Sciatic nerve (tissue), 2 donors: ENCODE measurements at regions not wholly inside any gene's neighbourhood (a gene's known extent, or its start where the extent isn't known, plus 50 kb on each side); places are given as distances from the start of the nearest gene placed in this dataset.

Source experiments
- ATAC-seq: fragments of 200-7000 bp; cut with Tn5 transposase; one replicate; pipeline ENCODE4 v1.9.1; 2020; ENCODE audit warnings: mild to moderate bottlenecking, moderate library complexity
- DNase-seq: peaks from one replicate; pipeline ENCODE4 v3.0.0-alpha.2; 2020; ENCODE audit warnings: low spot score
- intact Hi-C: fragments of 100-400 bp; cut with DNase I; formaldehyde crosslinking; loops from one replicate; pipeline ENCODE4 v1.14.2; 2022
- donor health status: DM: no; HTN: no; CAD: no.
- donor health status: DM: no; HTN: no; CAD: no.

DNA sequence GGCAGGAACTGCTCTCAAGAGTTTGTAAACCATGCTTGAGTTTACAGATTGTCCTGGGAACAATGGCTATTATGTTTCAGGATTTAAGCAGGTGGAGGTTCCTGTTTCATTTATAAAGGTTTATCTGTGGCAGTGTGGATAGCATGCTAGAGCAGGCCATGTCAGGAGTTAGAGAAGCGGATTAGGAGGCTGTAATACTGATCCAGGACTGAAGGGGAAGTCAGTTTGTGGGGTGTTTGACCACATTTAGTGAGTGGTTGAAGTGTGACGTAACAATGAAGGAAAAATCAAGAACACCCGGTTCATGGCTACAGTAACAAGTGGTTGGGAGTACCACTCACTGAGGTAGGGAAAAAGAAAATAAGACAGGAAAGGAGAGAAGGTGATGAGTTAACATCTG is 299.0 kb downstream of the TLR4 start:
- ATAC-seq (no peak), DNase-seq (no peak)
- intact Hi-C loops = no loop called here

DNA sequence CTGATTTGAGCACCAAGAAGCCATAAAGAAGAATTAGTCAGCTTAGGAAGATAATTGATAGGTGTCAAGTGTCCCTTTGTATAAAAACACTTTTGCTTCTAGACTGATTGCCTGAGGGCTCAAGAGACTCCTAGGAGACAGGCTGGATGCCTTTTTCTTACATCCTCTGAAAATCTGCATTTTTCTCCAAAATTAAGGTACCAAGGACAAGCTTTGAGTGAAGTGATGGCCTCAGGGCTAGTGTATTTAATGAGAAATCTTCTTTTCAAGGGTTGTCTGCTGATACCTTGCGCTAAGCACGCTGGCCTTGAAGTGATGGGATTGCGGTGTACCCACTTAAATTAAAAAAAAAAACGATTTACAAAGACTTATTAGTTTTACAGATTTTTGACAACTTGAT is 304.0 kb downstream of the TLR4 start:
- intact Hi-C loops = no loop called here
- DNase-seq (no peak), ATAC-seq (no peak)

DNA sequence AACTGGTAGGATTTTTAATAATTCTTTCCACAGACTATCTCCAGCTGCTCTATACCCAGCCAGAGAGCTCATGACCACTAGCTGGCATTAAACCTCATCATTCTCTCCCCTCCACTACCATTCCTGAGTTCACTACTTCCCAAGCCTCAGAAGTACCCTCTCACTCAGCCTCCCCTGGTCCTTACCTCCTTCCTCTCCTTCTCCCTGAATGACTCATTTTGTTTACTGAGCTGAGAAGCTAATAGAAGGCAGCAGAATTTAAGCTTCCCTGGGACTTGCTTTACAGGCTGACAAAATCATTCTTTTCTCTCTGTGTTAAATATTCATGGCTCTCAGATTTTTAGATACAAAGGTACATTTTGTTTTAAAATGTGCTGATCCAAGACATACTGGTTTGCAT is 305.4 kb downstream of the TLR4 start:
- ATAC-seq (no peak), DNase-seq (no peak)
- intact Hi-C loops = no loop called here

DNA sequence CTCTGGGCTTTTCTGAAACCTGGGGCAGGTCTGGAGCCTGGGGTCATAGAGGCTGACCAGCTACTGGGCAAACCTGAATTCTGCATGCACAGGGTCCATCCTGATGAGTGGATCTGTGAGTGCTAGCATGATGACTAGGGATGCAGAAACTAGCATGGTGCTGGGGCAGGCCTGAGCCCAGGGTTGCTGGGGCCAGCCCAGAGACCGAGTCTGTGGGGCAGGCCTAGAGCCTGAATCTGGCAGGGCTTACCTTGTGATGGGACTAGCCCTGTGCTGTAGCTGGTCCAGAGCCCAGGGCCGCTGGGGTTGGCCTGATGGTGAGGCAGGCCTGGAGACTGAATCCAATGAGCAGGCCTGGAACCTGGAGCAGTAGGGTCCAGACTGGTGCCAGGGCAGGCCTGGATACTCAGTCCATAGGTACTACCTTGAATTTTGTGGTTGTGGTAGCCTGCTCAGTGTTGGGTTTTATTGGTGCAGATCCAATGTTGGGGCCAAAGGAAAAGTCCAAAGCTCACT is 313.5 kb downstream of the TLR4 start:
- no peak for ATAC-seq
- intact Hi-C loops = no loop called here
- DNase-seq = no peak

DNA sequence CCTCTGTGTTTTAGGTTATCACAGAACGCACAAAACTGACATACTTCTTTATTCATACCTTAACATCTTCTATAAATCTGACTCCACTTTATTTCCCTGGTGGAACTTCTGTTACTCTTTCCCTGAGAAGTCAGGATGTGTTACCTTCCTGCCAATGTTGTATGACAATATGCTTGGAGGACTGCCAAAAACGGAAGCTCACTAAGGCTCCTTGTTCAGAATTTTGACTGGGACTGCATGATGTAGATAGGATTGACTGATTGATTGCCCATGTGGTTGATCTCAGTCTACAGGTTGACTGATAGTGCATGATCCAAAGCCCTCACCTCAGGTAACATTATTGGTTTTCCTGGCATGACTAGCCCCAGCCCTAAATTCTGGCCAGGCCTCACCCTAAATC is 319.4 kb downstream of the TLR4 start:
- ATAC-seq = no peak
- DNase-seq = no peak
- intact Hi-C loops = no loop called here

DNA sequence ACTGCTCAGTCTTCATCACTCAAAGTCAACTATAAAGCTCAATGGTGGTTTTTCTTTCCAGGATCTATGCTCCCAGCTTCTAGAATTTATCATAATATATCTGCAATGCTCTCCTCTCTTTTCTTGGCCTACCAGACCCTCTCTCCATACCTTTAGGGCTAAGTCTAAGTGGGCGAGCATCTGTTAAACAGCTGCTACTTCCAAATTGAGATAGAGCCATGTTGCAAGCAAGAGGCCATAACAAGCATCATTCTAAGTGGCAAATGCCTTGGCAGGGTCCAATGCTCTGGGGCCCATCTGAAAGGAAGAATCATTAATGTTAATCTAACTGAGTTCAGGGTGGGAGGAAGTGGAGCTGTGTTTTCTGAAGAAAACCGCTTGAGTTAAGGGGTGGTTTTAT is 324.0 kb downstream of the TLR4 start:
- intact Hi-C loops = no loop called here
- DNase-seq (no peak), ATAC-seq (no peak)

DNA sequence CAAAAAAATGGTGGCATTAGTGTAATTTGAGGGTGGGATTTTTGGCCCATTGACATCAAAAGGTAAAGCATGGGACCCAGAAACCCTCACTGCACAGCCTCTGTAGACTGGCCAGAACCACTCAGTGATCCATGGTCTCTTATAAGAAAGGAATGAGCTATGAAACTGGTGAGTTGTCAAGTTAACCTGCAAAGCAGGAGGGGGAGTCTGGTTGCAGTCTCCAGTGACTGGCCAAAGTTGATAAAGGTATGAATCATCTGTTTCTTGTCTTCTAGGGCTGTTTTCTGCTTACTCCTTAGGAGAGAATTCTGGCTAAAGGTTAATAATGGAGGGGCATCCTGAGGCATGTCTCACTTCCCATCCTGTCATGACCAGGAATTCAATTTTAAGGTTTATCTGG is 325.2 kb downstream of the TLR4 start:
- ATAC-seq = no peak
- intact Hi-C loops = no loop called here
- no peak for DNase-seq

DNA sequence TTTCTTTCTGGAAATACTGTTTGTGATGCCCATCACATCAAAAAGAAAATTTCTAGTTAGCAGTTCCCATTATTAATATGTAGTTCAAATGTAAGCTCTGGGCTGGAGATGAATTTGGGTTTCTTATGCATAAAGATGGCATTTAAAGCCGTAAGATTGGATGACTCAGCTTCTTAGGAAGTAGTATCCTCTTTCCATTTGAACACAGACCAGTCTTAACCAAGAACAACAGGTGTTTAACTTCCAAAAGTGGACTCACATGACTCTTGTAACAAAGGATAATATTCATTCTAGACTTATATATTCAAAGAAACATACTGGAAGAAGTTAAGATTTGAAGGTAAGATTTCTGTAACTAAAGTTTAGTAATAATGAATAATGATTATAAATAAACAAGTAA is 330.5 kb downstream of the TLR4 start:
- intact Hi-C loops = no loop called here
- ATAC-seq (no peak), DNase-seq (no peak)

DNA sequence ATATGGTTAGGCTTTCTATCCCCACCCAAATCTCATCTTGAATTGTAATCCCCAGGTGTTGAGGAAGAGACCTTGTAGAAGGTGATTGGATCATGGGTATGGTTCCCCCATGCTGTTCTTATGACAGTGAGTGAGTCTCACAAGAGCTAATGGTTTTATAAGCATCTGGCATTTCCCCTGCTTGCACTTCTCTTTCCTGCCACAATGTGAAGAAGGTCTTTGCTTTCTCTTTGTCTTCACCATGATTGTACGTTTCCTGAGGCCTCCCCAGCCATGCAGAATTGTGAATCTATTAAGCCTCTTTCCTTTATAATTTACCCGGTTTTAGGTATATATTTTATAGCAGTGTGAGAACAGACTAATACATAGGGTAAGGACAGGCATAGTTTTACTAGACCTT is 334.5 kb downstream of the TLR4 start:
- ATAC-seq (no peak), DNase-seq (no peak)
- intact Hi-C loops = no loop called here

DNA sequence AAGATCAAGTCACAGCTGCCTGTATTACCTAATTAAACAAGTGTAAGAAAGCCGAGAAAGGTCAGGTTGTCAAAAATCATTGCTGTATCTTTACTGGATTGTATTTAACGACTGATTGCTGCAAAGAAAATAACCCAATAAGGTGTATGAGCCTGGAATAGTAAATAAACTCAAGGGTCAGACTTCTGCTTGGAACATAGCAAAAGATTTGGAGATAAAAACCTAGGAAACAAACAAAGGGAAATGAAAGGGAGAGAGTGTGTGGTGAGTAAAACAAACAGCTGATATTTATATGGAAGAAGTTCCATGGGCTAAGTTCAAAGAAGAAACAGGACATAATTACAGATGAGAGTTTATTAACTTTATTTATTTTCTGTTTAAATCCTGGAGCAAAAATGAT is 354.0 kb downstream of the TLR4 start:
- no peak for ATAC-seq

DNA sequence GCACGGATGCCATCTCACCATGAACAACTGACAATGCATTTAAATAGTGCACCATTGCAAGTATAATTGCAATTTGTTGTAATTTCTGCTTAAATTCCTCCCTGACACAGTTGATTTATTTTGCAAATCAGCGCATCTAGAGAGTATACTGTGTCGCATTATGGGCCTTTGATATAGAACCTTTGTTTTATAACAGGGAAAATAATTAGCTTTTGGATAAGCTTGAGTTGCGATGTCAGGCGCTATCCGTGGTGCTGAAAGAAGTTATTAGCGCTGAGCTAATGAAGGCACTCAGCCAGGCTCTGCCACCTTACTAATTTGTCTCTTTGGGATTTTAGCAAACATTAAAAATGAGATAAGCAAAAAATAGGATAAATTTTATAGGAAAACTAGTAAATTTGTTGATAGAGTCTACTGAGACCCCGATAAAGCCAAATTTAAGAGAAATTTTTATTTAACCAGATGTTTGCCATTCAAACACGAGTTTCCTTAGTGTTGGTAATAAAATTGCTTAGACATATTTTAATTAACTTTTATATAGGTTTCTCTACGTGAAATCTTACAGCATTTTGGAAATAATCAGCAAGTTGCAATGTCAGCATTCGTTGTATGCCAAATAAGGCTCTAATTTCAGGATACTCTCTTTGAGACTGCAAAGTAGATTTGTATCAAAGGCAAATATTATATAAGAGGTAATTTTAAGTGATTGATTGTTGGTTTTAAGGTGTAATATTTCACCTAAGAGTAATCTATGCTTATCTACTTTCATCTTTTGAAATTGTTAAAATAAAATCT is 355.5 kb downstream of the TLR4 start:
- DNase-seq = no peak
- ATAC-seq = no peak
- intact Hi-C loops = no loop called here

More for the DNA sequence above, 354.0 kb downstream of the TLR4 start:
- no peak for DNase-seq
- intact Hi-C loops = no loop called here

DNA sequence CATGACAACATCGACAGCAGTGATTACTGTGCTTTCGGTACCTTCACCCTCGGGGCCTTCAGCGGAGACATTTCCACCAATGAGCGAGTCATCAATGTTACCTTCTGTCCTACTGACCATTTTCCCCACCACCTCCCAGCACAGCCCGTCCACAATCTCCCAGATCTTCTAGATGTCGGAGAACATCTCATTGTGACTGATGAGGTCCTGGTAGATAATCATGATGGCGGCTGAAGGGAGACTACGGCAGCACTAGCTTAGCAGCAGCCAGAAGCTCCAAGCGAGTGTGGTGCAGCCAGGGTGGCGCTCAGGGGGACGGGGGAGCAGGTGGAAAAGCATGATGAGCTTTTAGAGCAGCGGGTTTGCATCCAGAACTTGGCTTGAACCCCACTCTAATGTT is 379.0 kb downstream of the TLR4 start:
- intact Hi-C loops = no loop called here
- no peak for DNase-seq
- no peak for ATAC-seq

DNA sequence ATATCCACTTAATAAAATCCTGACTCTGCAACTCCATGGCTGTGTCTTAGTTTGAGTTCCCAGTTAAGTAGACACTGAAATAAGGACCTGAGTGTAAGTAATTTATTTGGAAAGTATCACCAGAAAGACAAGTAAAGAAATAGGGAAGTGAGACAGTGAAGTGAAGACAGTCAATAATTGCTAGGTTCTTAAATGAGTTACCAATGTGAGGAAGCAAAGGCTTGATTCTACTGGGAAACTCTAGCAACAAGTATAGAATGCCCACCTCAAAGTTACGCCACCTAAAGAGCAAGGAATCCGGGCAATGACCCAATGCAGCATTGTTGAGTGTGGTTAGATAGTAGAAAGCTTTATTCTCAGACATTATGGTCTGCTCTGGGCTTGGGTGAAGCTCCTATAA is 383.9 kb downstream of the TLR4 start:
- DNase-seq (no peak), ATAC-seq (no peak)
- intact Hi-C loops = no loop called here

DNA sequence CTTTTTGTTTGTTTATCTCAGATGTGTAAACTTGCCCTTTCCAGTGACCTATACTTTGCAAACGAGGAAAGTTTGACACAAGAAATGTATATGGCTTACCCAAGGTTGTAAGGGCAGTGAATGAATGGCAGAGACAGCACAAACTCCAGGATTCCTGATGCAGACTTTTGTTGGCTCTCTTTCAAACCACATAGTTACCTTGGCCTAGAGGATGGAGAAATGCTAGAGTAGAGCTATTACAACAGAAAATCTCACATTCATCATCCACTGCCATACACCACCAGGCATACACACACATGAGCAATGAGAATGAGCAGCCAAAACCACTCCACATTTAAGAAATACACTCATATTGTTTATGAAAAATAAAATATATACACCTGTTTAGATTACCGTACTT is 387.0 kb downstream of the TLR4 start:
- intact Hi-C loops = no loop called here
- no peak for DNase-seq
- no peak for ATAC-seq

DNA sequence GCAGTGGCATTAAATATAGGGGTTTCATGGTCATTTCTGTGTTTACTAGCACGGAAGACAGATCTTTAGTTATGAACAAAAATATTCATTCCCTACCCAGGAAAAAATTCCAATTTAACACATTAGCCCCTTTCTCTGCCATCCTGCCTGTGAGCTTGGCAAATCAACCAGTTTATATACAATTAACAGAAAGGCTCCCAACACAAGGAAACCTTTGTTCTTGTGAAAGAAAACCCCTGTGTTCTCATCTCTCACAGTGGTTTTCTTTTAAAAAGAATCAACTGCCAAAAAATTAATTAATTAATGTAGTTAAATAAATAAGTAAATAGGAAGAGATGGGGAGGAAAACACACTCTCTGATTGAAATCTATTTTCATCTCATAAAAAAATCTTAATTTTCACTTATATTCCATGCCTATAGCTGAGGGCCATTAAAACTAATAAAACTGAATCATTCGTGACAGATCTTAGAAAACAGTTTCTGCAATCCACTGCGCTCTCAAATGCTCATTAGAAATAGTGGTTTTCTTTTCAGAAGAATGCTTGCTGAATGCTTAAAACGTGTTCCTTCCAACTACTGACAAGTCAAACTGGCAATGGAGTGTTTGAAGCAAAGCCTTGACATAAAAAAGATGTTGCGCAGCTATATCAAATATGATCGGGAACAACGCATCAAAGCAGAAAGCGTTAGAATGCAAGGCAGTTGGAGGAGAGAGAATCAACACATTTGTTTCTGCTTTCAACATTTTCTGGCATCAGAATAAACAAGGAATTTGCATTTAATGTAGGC is 387.7 kb downstream of the TLR4 start:
- intact Hi-C loops = no loop called here
- no peak for DNase-seq
- no peak for ATAC-seq

DNA sequence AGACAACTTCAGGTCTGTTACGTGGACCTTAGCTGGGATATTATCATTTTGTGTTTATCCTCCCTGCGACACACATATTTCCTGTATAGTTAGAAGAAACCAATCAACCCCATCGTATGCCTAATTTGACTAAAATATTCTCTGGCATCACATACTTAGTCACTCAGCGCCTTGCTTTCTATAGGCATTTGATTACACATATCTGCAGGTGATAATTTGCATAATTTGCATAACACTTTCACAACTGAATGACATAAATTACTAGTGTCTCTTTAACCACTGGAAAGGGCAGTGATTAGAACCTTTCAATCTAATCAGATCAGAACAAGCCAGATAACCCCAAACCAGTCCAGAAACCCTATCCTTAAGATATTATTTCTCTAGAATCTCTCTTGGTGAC is 390.2 kb downstream of the TLR4 start:
- no peak for ATAC-seq
- intact Hi-C loops = no loop called here
- DNase-seq = no peak

DNA sequence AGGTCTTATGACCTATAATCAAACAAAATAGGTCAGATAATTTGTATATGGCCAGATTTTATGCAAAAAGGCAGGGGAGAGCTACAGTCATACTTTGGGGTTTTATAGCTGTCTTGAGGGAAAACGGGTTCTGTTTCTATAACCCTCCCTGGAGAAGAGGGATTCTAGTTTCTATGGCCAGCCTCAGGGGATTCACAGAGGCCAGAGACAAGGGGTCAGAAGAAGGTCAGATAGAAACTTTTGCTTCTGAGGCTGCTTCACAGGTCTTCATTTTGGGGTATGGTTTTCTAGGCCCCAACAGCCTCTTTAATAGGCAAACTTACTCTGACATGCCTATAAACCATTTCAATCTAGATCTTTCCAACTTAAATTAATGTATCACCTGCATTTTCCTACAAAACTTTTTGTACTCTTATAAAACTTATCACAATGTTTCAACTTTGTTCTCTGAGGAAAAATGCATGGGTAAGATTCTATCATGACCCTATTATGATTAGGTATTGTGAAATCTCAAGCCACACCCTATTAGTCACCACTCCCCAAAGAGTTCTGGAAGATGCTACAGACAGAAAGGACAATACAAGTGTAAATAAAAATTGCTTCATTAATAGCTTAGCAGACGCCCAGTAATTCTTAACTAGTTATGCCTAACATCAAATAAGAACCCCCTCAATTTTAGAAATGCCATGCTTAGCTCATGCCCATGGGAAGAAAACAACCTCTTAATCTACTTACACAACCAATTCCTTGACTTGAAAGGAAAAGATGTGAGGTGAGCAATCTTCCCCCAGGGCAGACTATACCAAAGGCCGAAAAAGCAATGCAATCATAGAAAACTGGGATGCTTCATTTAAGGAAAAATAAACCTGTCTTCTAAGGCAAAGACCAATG is 396.6 kb downstream of the TLR4 start:
- no peak for DNase-seq
- no peak for ATAC-seq
- intact Hi-C loops = no loop called here

DNA sequence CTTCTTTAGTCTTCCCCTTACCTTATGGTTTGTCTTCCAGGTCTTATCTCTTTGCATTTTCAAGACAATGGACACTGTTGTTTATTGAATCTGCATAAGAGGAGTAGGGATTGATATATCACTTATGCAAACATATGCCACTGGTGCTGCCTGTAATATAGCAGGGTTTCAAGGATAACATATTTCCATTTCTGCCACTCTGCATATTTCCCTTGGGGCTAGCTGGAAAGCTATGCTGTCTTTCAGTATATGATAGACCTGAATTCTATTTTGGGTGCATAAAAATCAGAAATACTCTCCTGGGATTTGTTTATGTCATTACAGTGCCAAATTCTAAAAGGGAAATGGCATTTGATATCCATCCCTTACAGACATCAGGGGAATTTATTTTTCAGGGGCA is 400.2 kb downstream of the TLR4 start:
- DNase-seq (no peak), ATAC-seq (no peak)
- intact Hi-C loops = no loop called here

DNA sequence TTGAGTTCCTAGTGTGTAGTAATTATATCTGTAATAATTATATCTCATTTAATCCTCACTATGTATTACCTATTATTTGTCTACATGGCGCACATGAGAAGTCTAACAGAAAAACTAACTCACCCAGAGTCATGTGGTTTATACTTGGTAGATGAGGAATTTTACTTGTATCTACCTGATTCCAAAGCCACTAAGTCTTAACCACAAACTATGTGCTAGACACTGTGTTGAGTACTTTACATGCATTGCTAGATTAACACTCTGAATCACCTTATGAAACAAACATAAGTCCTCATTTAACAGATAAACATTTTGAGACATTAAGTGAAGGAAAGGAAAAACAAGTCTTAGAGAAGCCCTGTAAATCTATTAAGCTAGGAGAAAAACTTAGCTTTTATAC is 404.8 kb downstream of the TLR4 start:
- DNase-seq = no peak
- intact Hi-C loops = no loop called here
- no peak for ATAC-seq

DNA sequence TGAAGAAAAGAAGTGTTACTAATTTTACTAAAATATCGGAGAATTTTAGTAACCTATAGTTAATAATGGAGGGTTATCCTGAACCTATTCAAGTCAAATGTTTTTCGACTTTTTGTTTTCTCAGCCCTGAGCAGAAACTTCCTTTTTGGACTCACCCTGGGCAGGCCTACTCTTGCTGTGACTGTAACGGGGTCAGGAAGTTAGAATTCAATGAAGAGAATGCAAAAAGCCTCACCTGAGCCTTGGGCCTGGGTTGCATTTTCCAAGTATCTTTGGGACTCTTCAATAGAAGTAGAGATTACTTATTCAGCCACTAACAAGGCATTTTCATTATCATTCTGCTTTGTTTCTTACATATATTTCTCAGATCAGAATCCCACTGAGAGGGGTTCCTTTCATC is 405.3 kb downstream of the TLR4 start:
- ATAC-seq (no peak), DNase-seq (no peak)
- intact Hi-C loops = no loop called here
